ENCODE measurements at regions not wholly inside any gene's neighbourhood (a gene's known extent, or its start where the extent isn't known, plus 50 kb on each side); places are given as distances from the start of the nearest gene placed in this dataset.
A peak's percentile ranks its signal among the peaks of the same experiment; 100 is the strongest.
"Not testable (repeated sequence)": the region's sequence is repeated elsewhere in the genome, so short reads cannot be mapped to it uniquely, and the experiment has no call there.

DNA sequence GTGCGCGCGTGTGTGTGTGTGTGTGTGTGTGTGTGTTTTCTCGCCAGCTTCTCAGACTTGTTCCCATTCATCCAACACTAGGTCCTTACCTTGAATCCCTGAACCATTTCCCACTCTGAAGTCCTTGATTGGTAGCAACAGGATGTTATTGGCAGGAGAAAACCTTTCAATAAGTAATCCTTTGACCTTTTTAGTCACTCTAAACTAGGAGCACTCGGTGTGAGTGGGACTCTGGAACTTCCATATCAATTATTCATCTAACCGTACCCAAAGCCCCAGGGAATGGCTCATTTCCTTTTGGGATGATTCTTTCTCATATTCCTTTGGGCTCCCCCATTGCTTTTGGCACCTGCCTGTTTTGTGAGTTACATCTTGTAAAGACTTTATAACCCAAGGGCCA lies 140.2 kb upstream of the SPRED1 start:
- Histone ChIP-seq H3K4me3 (no peak overlapping the region), H3K36me3 (no peaks in the 10 kb centered on the region), H3K27me3 (no peaks in the 10 kb centered on the region), H3K27ac (no peak overlapping the region), H3K9me3 (no peaks in the 10 kb centered on the region), H3K4me1 (no peaks in the 10 kb centered on the region)
- TF ChIP-seq, protein P1, sequence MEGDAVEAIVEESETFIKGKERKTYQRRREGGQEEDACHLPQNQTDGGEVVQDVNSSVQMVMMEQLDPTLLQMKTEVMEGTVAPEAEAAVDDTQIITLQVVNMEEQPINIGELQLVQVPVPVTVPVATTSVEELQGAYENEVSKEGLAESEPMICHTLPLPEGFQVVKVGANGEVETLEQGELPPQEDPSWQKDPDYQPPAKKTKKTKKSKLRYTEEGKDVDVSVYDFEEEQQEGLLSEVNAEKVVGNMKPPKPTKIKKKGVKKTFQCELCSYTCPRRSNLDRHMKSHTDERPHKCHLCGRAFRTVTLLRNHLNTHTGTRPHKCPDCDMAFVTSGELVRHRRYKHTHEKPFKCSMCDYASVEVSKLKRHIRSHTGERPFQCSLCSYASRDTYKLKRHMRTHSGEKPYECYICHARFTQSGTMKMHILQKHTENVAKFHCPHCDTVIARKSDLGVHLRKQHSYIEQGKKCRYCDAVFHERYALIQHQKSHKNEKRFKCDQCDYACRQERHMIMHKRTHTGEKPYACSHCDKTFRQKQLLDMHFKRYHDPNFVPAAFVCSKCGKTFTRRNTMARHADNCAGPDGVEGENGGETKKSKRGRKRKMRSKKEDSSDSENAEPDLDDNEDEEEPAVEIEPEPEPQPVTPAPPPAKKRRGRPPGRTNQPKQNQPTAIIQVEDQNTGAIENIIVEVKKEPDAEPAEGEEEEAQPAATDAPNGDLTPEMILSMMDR (IDR thresholded peaks at IDR 0.05), result no peak
- DNase-seq (ENCODE audit: low spot score in 2 of 2), result no peak
- intact Hi-C loops (cut with DNase I), result no loop called here

DNA sequence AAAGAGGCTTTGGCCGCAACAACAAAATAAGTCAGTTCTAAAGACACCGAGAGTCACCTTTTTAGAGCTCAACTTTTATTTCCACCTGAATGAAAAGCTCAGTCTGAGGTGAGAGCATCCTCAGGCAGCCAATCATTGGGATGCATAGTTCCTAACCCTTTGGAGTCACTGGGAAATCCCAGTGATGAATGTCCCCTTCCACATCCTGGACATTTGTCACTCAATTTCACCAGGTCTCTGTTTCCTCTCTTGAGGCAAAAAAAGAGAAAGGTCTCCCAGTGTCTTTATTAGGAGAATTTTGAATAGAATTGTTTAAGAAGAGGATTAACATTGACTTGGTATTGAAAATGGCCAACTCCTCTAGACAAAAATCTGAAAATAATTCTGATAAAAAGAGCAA lies 137.5 kb upstream of the SPRED1 start:
- H3K4me1 ChIP-seq, result no peaks in the 10 kb centered on the region
- intact Hi-C loops (cut with DNase I), result no loop called here

DNA sequence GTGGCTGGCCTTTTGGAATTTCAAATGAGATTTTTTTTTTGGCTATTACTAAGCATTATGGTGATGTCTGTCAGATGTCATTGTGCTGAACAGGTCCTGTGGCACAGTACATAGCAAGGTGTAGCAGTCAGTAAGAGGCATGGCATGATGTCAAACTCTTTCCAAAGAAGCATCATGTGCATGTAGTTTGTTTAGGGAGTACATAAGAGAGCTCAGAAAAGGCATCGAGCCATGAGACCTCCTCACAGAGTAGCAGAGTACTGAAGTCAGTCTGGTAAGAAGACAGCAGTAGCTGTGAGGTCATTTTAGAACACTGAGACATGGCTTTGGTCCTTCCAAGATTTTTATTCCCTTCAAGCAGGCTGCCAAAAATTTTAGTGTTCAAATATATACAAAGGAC lies 134.9 kb upstream of the SPRED1 start:
- no peak for DNase-seq (ENCODE audit: low spot score in 2 of 2)
- Histone ChIP-seq H3K27ac (no peak overlapping the region), H3K4me1 (no peaks in the 10 kb centered on the region), H3K36me3 (no peaks in the 10 kb centered on the region), H3K27me3 (no peaks in the 10 kb centered on the region), H3K4me3 (no peak overlapping the region), H3K9me3 (no peaks in the 10 kb centered on the region)
- intact Hi-C loops (cut with DNase I), result no loop called here
- TF ChIP-seq, protein P1 (IDR thresholded peaks at IDR 0.05), result no peak

More for the DNA sequence above, 137.5 kb upstream of the SPRED1 start:
- no peak for DNase-seq (ENCODE audit: low spot score in 2 of 2)
- no peaks in the 10 kb centered on the region for H3K9me3 ChIP-seq
- no peak overlapping the region for H3K27ac ChIP-seq
- TF ChIP-seq, protein P1 (IDR thresholded peaks at IDR 0.05), result no peak
- no peaks in the 10 kb centered on the region for H3K36me3 ChIP-seq
- H3K4me3 ChIP-seq, result no peak overlapping the region
- no peaks in the 10 kb centered on the region for H3K27me3 ChIP-seq

DNA sequence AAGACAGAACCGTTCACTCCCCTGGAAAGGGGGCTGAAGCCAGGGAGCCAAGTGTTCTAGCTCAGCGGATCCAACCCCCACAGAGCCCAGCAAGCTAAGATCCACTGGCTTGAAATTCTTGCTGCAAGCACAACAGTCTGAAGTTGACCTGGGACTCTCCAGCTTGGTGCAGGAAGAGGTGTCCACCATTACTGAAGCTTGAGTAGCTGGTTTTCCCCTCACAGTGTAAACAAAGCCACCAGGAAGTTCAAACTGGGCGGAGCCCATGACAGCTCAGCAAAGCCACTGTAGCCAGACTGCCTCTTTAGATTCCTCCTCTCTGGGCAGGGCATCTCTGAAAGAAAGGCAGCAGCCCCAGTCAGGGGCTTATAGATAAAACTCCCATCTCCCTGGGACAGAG lies 132.8 kb upstream of the SPRED1 start:
- DNase-seq (ENCODE audit: low spot score in 2 of 2); H3K4me1 ChIP-seq; intact Hi-C loops (cut with DNase I); H3K27me3 ChIP-seq; H3K27ac ChIP-seq; H3K36me3 ChIP-seq; H3K4me3 ChIP-seq; H3K9me3 ChIP-seq: not testable (repeated sequence)

DNA sequence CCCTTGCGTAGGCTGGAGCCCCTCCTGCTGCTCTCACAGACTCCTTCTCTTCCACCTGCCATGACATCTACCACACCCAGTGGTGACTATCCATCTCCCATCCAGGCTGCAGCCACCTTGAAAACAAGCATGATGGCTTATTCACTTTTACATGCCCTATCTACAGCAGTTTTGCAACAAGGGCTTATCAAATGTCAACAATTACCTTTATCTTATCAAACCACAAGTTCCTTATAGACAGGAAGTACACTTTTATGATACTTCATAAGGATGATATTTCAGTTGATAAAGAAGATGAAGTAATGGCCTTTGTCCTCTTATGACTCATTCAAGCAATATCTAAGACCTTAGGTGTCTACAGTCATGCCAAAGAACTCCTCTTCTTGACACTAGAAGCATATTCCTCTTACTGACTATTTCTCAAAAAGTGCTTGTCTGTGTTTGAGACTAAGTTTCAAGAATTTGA lies 125.3 kb upstream of the SPRED1 start:
- intact Hi-C loops (cut with DNase I), result no loop called here

DNA sequence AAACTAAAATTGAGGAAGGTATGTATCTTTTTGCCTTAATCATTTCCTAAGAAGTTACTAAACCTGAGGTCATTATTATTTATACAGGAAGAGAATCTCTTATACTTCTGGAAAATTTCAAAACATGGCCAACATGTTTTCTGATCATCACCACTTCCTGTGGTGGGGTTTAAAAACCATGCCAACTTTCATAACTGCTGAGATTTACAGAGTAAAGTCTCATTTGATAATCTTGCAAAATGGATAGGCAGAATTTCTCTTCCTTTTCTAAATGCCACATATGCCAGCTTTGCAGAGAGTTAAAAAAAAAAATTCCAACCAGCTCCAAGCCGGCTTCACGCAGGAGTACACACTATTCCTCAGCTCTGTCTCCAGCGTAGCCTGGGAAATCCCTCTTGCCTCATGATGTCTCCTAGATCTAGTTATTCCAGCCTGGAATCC lies 124.3 kb upstream of the SPRED1 start:
- TF ChIP-seq, protein P1 (IDR thresholded peaks at IDR 0.05), result no peak
- H3K27ac ChIP-seq, result peak overlapping the region in 1 of 2 donors; percentile 63
- intact Hi-C loops (cut with DNase I), result no loop called here

More for the DNA sequence above, 125.3 kb upstream of the SPRED1 start:
- H3K27ac ChIP-seq, result no peak overlapping the region
- TF ChIP-seq, protein P1 (IDR thresholded peaks at IDR 0.05), result no peak
- H3K9me3 ChIP-seq, result no peaks in the 10 kb centered on the region
- DNase-seq (ENCODE audit: low spot score in 2 of 2), result no peak
- H3K36me3 ChIP-seq, result no peaks in the 10 kb centered on the region
- H3K27me3 ChIP-seq, result no peaks in the 10 kb centered on the region
- no peak overlapping the region for H3K4me3 ChIP-seq
- peaks cover 0 to 5% of the 10 kb centered on the region in 2 donors for H3K4me1 ChIP-seq

More for the DNA sequence above, 124.3 kb upstream of the SPRED1 start:
- Histone ChIP-seq H3K27me3 (no peaks in the 10 kb centered on the region), H3K4me1 (peaks cover 0 to 5% of the 10 kb centered on the region in 2 donors), H3K36me3 (no peaks in the 10 kb centered on the region), H3K4me3 (no peak overlapping the region), H3K9me3 (no peaks in the 10 kb centered on the region)
- no peak for DNase-seq (ENCODE audit: low spot score in 2 of 2)
